ENCODE measurements at regions not wholly inside any gene's neighbourhood (a gene's known extent, or its start where the extent isn't known, plus 50 kb on each side); places are given as distances from the start of the nearest gene placed in this dataset.

DNA sequence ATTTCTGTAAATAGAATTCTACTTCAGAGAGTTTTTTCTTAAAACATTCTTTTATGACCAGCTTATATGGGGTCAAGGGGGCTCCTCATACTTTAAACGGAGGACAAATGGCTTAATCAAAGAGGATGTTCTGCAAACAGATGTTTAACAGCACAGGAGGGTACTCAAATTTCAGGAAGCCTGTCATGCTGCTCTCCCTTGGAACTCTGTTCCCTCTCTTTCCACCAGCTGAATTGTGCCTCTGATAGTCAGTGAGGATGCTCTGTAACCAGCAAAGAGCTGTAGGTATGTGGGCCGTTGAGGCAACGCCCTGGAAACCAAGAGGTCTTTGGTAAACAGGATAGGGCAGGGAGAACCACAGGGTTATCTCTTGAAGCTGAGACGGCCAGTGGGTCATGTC is 161.1 kb downstream of the C5orf15 start:
- TF ChIP-seq, protein P1, sequence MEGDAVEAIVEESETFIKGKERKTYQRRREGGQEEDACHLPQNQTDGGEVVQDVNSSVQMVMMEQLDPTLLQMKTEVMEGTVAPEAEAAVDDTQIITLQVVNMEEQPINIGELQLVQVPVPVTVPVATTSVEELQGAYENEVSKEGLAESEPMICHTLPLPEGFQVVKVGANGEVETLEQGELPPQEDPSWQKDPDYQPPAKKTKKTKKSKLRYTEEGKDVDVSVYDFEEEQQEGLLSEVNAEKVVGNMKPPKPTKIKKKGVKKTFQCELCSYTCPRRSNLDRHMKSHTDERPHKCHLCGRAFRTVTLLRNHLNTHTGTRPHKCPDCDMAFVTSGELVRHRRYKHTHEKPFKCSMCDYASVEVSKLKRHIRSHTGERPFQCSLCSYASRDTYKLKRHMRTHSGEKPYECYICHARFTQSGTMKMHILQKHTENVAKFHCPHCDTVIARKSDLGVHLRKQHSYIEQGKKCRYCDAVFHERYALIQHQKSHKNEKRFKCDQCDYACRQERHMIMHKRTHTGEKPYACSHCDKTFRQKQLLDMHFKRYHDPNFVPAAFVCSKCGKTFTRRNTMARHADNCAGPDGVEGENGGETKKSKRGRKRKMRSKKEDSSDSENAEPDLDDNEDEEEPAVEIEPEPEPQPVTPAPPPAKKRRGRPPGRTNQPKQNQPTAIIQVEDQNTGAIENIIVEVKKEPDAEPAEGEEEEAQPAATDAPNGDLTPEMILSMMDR (conservative IDR thresholded peaks at IDR 0.05; ENCODE audit: low read depth, low read length) = no peak
- no peak for TF ChIP-seq EZH2 (IDR thresholded peaks at IDR 0.05; ENCODE audit: borderline replicate concordance, low read depth, low read length, poor library complexity, severe bottlenecking)
